ENCODE measurements at regions not wholly inside any gene's neighbourhood (a gene's known extent, or its start where the extent isn't known, plus 50 kb on each side); places are given as distances from the start of the nearest gene placed in this dataset.

DNA sequence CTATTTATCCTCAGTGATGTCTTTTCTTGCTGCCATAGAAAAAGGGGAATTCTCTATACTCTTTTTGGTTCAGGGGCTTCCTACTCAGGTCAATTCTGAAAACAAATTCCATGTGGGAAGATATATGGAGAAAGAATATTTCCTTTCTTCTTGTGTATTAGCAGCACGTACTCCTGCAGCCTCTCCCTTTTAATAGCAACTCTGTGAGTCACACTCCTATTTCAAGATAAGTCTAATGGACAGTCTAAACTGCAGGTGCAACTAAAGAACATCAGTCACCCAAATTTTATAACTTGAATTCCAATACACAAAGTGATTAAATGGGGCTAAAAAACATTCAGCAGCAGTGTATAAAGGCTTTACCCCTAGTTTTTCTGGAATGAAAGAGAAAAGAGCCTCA, 942.2 kb downstream of the CNTNAP5 start:
- TF ChIP-seq CTCF (IDR thresholded peaks at IDR 0.05) (no peak), POLR2A (IDR thresholded peaks at IDR 0.05) (no peak)
